Gastroesophageal sphincter (tissue), 3 donors: ENCODE measurements at regions not wholly inside any gene's neighbourhood (a gene's known extent, or its start where the extent isn't known, plus 50 kb on each side); places are given as distances from the start of the nearest gene placed in this dataset.

Source experiments
- CTCF ChIP-seq, 4 experiments: fragments of 200-600 bp in 2 of 4; fragments of 450-650 bp in 2 of 4; sonication (generic) in 1 of 4; IDR thresholded peaks; one replicate each; pipeline ENCODE4 v1.5.1; 2017 to 2019; ENCODE audit warnings: antibody characterized with exemption in 4 of 4, mild to moderate bottlenecking in 2 of 4, moderate library complexity in 2 of 4
- EP300 ChIP-seq: sonication (generic); formaldehyde crosslinking; IDR thresholded peaks from one replicate; pipeline ENCODE4 v1.6.1; 2017; ENCODE audit warnings: antibody characterized with exemption, mild to moderate bottlenecking

DNA sequence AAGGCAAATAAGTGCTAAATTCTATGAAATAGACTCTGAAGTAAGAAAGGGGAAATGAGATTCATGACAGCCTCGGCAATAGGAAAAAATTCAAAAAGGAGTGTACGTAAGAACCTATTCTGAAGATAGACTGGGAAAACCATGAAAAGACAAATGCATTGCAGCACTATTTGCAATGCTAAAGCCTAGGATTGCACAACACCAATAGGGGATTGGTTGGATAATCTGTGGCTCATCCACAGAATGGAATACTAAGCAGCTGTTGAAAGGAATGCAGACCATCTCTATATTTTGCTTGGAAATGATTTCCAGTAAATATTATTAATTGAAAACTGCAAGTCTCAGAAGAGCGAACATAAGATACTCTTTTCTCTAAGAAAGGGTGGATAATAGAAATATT is 91.7 kb upstream of the CLMP start:
- TF ChIP-seq CTCF (IDR thresholded peaks at IDR 0.05) (no peak), EP300 (no peak)
